ENCODE measurements at regions not wholly inside any gene's neighbourhood (a gene's known extent, or its start where the extent isn't known, plus 50 kb on each side); places are given as distances from the start of the nearest gene placed in this dataset.

DNA sequence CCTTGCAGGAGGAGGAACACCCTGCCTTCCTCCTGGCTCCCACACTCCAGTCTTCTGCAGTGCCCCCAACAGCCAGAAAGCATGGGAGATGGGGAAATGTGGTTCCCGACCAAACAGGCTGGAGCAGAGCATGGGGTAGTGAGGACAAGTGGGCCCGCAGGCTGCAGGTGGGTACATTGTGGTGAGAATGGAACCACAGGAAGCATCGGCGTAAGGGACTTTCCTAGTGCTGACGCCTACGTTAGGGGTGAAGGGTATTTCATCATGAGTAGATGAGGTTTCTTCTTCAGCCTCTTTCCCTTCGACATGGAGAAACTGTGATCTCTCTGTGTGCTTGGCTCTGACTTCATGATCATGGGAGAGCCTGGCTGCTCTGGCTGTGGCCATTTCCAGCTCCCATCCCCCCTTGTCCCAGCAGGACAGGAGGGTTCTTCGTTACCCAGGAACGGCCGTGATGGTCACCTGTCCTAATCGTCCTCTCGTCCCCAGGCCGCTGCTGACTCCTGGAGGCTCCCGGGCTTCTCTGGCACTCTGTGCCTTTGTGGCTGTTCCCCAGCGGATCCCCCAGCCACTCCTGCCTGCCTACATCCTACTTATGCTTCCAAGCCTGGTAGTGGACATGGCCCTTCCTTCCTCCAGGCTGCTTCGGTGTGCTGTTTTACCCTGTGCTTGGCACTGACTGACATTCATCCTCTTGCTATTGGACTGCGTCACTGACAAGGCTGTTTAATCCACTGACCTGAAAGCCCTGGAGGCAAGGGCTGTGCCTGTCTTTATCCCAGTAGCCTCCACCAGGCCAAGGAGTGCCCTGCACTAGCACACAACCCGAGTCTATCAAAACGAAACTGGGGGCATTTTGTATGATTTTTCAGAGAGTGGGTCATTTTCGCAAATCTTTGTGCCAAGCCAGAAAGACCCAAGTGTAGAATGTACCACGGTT, 65.2 kb upstream of the CECR2 start (continued):
- TF ChIP-seq, protein P1, sequence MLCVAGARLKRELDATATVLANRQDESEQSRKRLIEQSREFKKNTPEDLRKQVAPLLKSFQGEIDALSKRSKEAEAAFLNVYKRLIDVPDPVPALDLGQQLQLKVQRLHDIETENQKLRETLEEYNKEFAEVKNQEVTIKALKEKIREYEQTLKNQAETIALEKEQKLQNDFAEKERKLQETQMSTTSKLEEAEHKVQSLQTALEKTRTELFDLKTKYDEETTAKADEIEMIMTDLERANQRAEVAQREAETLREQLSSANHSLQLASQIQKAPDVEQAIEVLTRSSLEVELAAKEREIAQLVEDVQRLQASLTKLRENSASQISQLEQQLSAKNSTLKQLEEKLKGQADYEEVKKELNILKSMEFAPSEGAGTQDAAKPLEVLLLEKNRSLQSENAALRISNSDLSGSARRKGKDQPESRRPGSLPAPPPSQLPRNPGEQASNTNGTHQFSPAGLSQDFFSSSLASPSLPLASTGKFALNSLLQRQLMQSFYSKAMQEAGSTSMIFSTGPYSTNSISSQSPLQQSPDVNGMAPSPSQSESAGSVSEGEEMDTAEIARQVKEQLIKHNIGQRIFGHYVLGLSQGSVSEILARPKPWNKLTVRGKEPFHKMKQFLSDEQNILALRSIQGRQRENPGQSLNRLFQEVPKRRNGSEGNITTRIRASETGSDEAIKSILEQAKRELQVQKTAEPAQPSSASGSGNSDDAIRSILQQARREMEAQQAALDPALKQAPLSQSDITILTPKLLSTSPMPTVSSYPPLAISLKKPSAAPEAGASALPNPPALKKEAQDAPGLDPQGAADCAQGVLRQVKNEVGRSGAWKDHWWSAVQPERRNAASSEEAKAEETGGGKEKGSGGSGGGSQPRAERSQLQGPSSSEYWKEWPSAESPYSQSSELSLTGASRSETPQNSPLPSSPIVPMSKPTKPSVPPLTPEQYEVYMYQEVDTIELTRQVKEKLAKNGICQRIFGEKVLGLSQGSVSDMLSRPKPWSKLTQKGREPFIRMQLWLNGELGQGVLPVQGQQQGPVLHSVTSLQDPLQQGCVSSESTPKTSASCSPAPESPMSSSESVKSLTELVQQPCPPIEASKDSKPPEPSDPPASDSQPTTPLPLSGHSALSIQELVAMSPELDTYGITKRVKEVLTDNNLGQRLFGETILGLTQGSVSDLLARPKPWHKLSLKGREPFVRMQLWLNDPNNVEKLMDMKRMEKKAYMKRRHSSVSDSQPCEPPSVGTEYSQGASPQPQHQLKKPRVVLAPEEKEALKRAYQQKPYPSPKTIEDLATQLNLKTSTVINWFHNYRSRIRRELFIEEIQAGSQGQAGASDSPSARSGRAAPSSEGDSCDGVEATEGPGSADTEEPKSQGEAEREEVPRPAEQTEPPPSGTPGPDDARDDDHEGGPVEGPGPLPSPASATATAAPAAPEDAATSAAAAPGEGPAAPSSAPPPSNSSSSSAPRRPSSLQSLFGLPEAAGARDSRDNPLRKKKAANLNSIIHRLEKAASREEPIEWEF (IDR thresholded peaks at IDR 0.05; ENCODE audit: insufficient replicate concordance, low read depth, low read length): no peak
- no peak for TF ChIP-seq CHD4 (IDR thresholded peaks at IDR 0.05)
- TF ChIP-seq CEBPB (IDR thresholded peaks at IDR 0.05; ENCODE audit: borderline replicate concordance in 1 of 2, low read depth in 2 of 2, low read length in 2 of 2): no peak
- no peak for TF ChIP-seq LARP7 (IDR thresholded peaks at IDR 0.05)
- TF ChIP-seq, protein P2, sequence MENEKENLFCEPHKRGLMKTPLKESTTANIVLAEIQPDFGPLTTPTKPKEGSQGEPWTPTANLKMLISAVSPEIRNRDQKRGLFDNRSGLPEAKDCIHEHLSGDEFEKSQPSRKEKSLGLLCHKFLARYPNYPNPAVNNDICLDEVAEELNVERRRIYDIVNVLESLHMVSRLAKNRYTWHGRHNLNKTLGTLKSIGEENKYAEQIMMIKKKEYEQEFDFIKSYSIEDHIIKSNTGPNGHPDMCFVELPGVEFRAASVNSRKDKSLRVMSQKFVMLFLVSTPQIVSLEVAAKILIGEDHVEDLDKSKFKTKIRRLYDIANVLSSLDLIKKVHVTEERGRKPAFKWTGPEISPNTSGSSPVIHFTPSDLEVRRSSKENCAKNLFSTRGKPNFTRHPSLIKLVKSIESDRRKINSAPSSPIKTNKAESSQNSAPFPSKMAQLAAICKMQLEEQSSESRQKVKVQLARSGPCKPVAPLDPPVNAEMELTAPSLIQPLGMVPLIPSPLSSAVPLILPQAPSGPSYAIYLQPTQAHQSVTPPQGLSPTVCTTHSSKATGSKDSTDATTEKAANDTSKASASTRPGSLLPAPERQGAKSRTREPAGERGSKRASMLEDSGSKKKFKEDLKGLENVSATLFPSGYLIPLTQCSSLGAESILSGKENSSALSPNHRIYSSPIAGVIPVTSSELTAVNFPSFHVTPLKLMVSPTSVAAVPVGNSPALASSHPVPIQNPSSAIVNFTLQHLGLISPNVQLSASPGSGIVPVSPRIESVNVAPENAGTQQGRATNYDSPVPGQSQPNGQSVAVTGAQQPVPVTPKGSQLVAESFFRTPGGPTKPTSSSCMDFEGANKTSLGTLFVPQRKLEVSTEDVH (IDR thresholded peaks at IDR 0.05; ENCODE audit: low read depth, partially characterized antibody): no peak
- no peak for TF ChIP-seq MEF2A (IDR thresholded peaks at IDR 0.05; ENCODE audit: insufficient read depth, low read depth, low read length)
- peak; percentile 47 for TF ChIP-seq POLR2A (IDR thresholded peaks at IDR 0.05; ENCODE audit: low read depth, low read length)
- TF ChIP-seq SUZ12 (IDR thresholded peaks at IDR 0.05; ENCODE audit: unreplicated experiment): no peak
- no peak for TF ChIP-seq SIX5 (IDR thresholded peaks at IDR 0.05; ENCODE audit: low read depth, low read length, severe bottlenecking)
- peak; percentile 92 for TF ChIP-seq TCF12 (IDR thresholded peaks at IDR 0.05; ENCODE audit: low read depth, low read length)
- peak; percentile 71 for TF ChIP-seq BCL11A (IDR thresholded peaks at IDR 0.05; ENCODE audit: low read depth, low read length)
- TF ChIP-seq, protein P3, sequence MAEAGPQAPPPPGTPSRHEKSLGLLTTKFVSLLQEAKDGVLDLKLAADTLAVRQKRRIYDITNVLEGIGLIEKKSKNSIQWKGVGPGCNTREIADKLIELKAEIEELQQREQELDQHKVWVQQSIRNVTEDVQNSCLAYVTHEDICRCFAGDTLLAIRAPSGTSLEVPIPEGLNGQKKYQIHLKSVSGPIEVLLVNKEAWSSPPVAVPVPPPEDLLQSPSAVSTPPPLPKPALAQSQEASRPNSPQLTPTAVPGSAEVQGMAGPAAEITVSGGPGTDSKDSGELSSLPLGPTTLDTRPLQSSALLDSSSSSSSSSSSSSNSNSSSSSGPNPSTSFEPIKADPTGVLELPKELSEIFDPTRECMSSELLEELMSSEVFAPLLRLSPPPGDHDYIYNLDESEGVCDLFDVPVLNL (IDR thresholded peaks at IDR 0.05; ENCODE audit: low read depth, low read length): no peak
- no peak for TF ChIP-seq HDAC2 (IDR thresholded peaks at IDR 0.05)
- TF ChIP-seq, protein P4, sequence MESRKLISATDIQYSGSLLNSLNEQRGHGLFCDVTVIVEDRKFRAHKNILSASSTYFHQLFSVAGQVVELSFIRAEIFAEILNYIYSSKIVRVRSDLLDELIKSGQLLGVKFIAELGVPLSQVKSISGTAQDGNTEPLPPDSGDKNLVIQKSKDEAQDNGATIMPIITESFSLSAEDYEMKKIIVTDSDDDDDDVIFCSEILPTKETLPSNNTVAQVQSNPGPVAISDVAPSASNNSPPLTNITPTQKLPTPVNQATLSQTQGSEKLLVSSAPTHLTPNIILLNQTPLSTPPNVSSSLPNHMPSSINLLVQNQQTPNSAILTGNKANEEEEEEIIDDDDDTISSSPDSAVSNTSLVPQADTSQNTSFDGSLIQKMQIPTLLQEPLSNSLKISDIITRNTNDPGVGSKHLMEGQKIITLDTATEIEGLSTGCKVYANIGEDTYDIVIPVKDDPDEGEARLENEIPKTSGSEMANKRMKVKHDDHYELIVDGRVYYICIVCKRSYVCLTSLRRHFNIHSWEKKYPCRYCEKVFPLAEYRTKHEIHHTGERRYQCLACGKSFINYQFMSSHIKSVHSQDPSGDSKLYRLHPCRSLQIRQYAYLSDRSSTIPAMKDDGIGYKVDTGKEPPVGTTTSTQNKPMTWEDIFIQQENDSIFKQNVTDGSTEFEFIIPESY (IDR thresholded peaks at IDR 0.05): no peak
- TF ChIP-seq, protein P5, sequence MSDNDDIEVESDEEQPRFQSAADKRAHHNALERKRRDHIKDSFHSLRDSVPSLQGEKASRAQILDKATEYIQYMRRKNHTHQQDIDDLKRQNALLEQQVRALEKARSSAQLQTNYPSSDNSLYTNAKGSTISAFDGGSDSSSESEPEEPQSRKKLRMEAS (IDR thresholded peaks at IDR 0.05; ENCODE audit: low read depth, low read length): no peak
- TF ChIP-seq PML (IDR thresholded peaks at IDR 0.05; ENCODE audit: low read length): no peak
- TF ChIP-seq ZSCAN29 (IDR thresholded peaks at IDR 0.05): no peak

All from GM12878 (cell line).